HCT116 (cell line): ENCODE measurements at regions not wholly inside any gene's neighbourhood (a gene's known extent, or its start where the extent isn't known, plus 50 kb on each side); places are given as distances from the start of the nearest gene placed in this dataset.

Experiments
- ATF3 ChIP-seq: IDR thresholded peaks from 2 replicates; pipeline ENCODE4 v1.6.1; 2012
- CEBPB ChIP-seq: IDR thresholded peaks from 2 replicates; pipeline ENCODE4 v1.6.1; 2012; ENCODE audit warnings: low read depth
- CTCF ChIP-seq, 3 experiments: fragments of 200-600 bp in 1 of 3; sonication (generic) in 1 of 3; IDR thresholded peaks in 2 of 3; conservative IDR thresholded peaks in 1 of 3; 2 replicates each; pipeline ENCODE4 v1.5.1; 2012 to 2017; ENCODE audit warnings: low read depth in 2 of 3, low read length in 2 of 3, antibody characterized with exemption in 1 of 3, borderline replicate concordance in 1 of 3, control low read depth in 1 of 3, mild to moderate bottlenecking in 1 of 3, mixed read lengths in 1 of 3, mixed run types in 1 of 3, moderate library complexity in 1 of 3; ENCODE audit not compliant: insufficient read depth in 1 of 3
- EZH2 ChIP-seq: fragments of 200-600 bp; sonication (generic); IDR thresholded peaks from 2 replicates; pipeline ENCODE4 v1.6.1; 2017; ENCODE audit warnings: antibody characterized with exemption, mixed run types
- EZH2phosphoT487 ChIP-seq: fragments of 200-600 bp; IDR thresholded peaks from 2 replicates; pipeline ENCODE4 v1.6.1; 2018; ENCODE audit warnings: antibody characterized with exemption, borderline replicate concordance
- FOSL1 ChIP-seq: IDR thresholded peaks from 2 replicates; pipeline ENCODE4 v1.6.1; 2012; ENCODE audit warnings: low read depth
- POLR2A ChIP-seq: IDR thresholded peaks from 2 replicates; pipeline ENCODE4 v1.7.0; 2011; ENCODE audit warnings: borderline replicate concordance; ENCODE audit not compliant: insufficient read depth, insufficient read length; ENCODE audit errors: extremely low read depth
- POLR2AphosphoS5 ChIP-seq: IDR thresholded peaks from 2 replicates; pipeline ENCODE4 v1.6.1; 2011; ENCODE audit warnings: mild to moderate bottlenecking, low read depth, low read length, moderate library complexity
- RAD21 ChIP-seq: IDR thresholded peaks from 2 replicates; pipeline ENCODE4 v1.6.1; 2012; ENCODE audit warnings: low read depth, mild to moderate bottlenecking
- REST ChIP-seq: IDR thresholded peaks from 2 replicates; pipeline ENCODE4 v1.6.1; 2012; ENCODE audit warnings: low read depth
- SRF ChIP-seq: IDR thresholded peaks from 2 replicates; pipeline ENCODE4 v1.6.1; 2012; ENCODE audit warnings: low read depth
- TCF7L2 ChIP-seq: IDR thresholded peaks from 2 replicates; pipeline ENCODE4 v1.7.0; 2011; ENCODE audit warnings: borderline replicate concordance, inconsistent platforms; ENCODE audit not compliant: insufficient read depth, insufficient read length; ENCODE audit errors: extremely low read depth
- YY1 ChIP-seq: IDR thresholded peaks from 2 replicates; pipeline ENCODE4 v1.6.1; 2011; ENCODE audit warnings: low read length, low read depth, moderate library complexity, mild to moderate bottlenecking; ENCODE audit not compliant: insufficient replicate concordance; ENCODE audit errors: extremely low read depth
- ZBTB33 ChIP-seq: IDR thresholded peaks from 2 replicates; pipeline ENCODE4 v1.6.1; 2011; ENCODE audit warnings: mild to moderate bottlenecking, low read length, moderate library complexity; ENCODE audit not compliant: insufficient replicate concordance; ENCODE audit errors: extremely low read depth

- TF ChIP-seq CTCF (IDR thresholded peaks at IDR 0.05 in 2 of 3, conservative IDR thresholded peaks at IDR 0.05 in 1 of 3; ENCODE audit: borderline replicate concordance in 1 of 3, insufficient read depth in 1 of 3, low read depth in 2 of 3, low read length in 2 of 3) (no peak), POLR2AphosphoS5 (no peak), SRF (no peak), ATF3 (no peak), YY1 (no peak), CEBPB (no peak), RAD21 (no peak), EZH2phosphoT487 (no peak), EZH2 (no peak), ZBTB33 (no peak), POLR2A (no peak), FOSL1 (peak; percentile 42; the same call in 1 of the 2 replicates), TCF7L2 (no peak), REST (no peak)
These were observed 262.1 kb downstream of the IGSF11 start for GRCh38 chr3:118772547-118773011.
